Spinal cord (tissue), 9 donors: ENCODE measurements at regions not wholly inside any gene's neighbourhood (a gene's known extent, or its start where the extent isn't known, plus 50 kb on each side); places are given as distances from the start of the nearest gene placed in this dataset.
A peak's percentile ranks its signal among the peaks of the same experiment; 100 is the strongest.
"Not testable (repeated sequence)": the region's sequence is repeated elsewhere in the genome, so short reads cannot be mapped to it uniquely, and the experiment has no call there.

ENCODE experiments used
- DNase-seq, 6 donors: peaks; one replicate each; pipeline versions ENCODE4 v3.0.0 to v3.0.0-alpha.2; 2013 to 2015; ENCODE audit warnings: low spot score in 6 of 6, low read depth in 4 of 6
- H3K27ac ChIP-seq: one replicate; pipeline ENCODE4 v1.5.1; 2013; ENCODE audit warnings: low read depth, low read length, control low read depth
- H3K27me3 ChIP-seq: one replicate; pipeline ENCODE4 v1.6.1; 2013; ENCODE audit warnings: low read length; ENCODE audit not compliant: control insufficient read depth, insufficient read depth
- H3K36me3 ChIP-seq: one replicate; pipeline ENCODE4 v1.6.1; 2013; ENCODE audit warnings: low read length; ENCODE audit not compliant: control insufficient read depth, insufficient read depth
- H3K4me1 ChIP-seq: one replicate; pipeline ENCODE4 v1.6.1; 2013; ENCODE audit warnings: low read length; ENCODE audit not compliant: control insufficient read depth, insufficient read depth
- H3K4me3 ChIP-seq: one replicate; pipeline ENCODE4 v1.5.1; 2013; ENCODE audit warnings: low read depth, low read length, control low read depth
- H3K9me3 ChIP-seq: one replicate; pipeline ENCODE4 v1.6.1; 2013; ENCODE audit warnings: low read length; ENCODE audit not compliant: control insufficient read depth, insufficient read depth
- WGBS: methylation state at CpG from one replicate; pipeline ENCODE4 v1.1.5; 2013; ENCODE audit warnings: missing lambda C conversion rate; ENCODE audit not compliant: insufficient coverage; 5-methylcytosine and 5-hydroxymethylcytosine counted together
- donor health status: healthy.

- not testable (repeated sequence) for H3K4me3 ChIP-seq, H3K9me3 ChIP-seq, H3K27me3 ChIP-seq, H3K36me3 ChIP-seq, H3K27ac ChIP-seq, DNase-seq, H3K4me1 ChIP-seq
- WGBS, result 95% methylated on average over 2 of the region's 3 CpGs
These were observed 101.4 kb upstream of the FAM90A1 start for GRCh38 chr12:8328835-8329234.

GRCh38 chr12:8332373-8332772, 105.0 kb upstream of the FAM90A1 start:
- not testable (repeated sequence) for H3K4me3 ChIP-seq, DNase-seq, H3K4me1 ChIP-seq, H3K27ac ChIP-seq, H3K27me3 ChIP-seq, H3K36me3 ChIP-seq, H3K9me3 ChIP-seq
- no CpG with 5 or more reads among the region's 2 CpGs for WGBS

GRCh38 chr12:8351073-8351472, 104.7 kb upstream of the CLEC6A start:
- H3K4me1 ChIP-seq, H3K4me3 ChIP-seq, H3K9me3 ChIP-seq, H3K27ac ChIP-seq, H3K36me3 ChIP-seq, H3K27me3 ChIP-seq, DNase-seq: not testable (repeated sequence)
- WGBS, result no CpG with 5 or more reads among the region's 3 CpGs

- not testable (repeated sequence) for DNase-seq
These were observed 101.0 kb upstream of the CLEC6A start for GRCh38 chr12:8354741-8355140.

GRCh38 chr12:8355531-8355930, 100.2 kb upstream of the CLEC6A start:
- not testable (repeated sequence) for H3K9me3 ChIP-seq, H3K27me3 ChIP-seq, H3K4me1 ChIP-seq, DNase-seq, H3K36me3 ChIP-seq, H3K4me3 ChIP-seq, H3K27ac ChIP-seq
- 100% methylated on average over 2 of the region's 4 CpGs for WGBS

More at GRCh38 chr12:8354741-8355140, 101.0 kb upstream of the CLEC6A start:
- 100% methylated on average over 1 of the region's 1 CpG for WGBS
- not testable (repeated sequence) for H3K4me3 ChIP-seq, H3K9me3 ChIP-seq, H3K27me3 ChIP-seq, H3K27ac ChIP-seq, H3K36me3 ChIP-seq, H3K4me1 ChIP-seq

- not testable (repeated sequence) for H3K9me3 ChIP-seq, H3K27ac ChIP-seq, H3K4me1 ChIP-seq, H3K4me3 ChIP-seq, H3K27me3 ChIP-seq, H3K36me3 ChIP-seq
- no CpG with 5 or more reads among the region's 5 CpGs for WGBS
- peak in 1 of 6 donors; percentile 12 for DNase-seq
These were observed 82.0 kb upstream of the CLEC6A start for GRCh38 chr12:8373744-8374143.

- not testable (repeated sequence) for H3K9me3 ChIP-seq, DNase-seq, H3K27me3 ChIP-seq, H3K27ac ChIP-seq, H3K4me3 ChIP-seq, H3K4me1 ChIP-seq, H3K36me3 ChIP-seq
- 86% methylated on average over 2 of the region's 3 CpGs for WGBS
These were observed 80.6 kb upstream of the CLEC6A start for GRCh38 chr12:8375122-8375521.

GRCh38 chr12:8377756-8378155, 78.0 kb upstream of the CLEC6A start:
- H3K4me1 ChIP-seq, H3K36me3 ChIP-seq, H3K9me3 ChIP-seq, H3K27me3 ChIP-seq, H3K27ac ChIP-seq, DNase-seq, H3K4me3 ChIP-seq: not testable (repeated sequence)
- 53% methylated on average over 2 of the region's 6 CpGs for WGBS

GRCh38 chr12:8382556-8382955, 73.2 kb upstream of the CLEC6A start:
- H3K4me3 ChIP-seq, H3K9me3 ChIP-seq, DNase-seq, H3K27ac ChIP-seq, H3K36me3 ChIP-seq, H3K4me1 ChIP-seq, H3K27me3 ChIP-seq: not testable (repeated sequence)
- 88% methylated on average over 2 of the region's 4 CpGs for WGBS

GRCh38 chr12:8384686-8385085, 71.1 kb upstream of the CLEC6A start:
- not testable (repeated sequence) for H3K4me3 ChIP-seq, DNase-seq, H3K4me1 ChIP-seq, H3K27me3 ChIP-seq, H3K36me3 ChIP-seq, H3K27ac ChIP-seq, H3K9me3 ChIP-seq
- 93% methylated on average over 4 of the region's 9 CpGs for WGBS
